GM23248 (cell line): ENCODE measurements at regions not wholly inside any gene's neighbourhood (a gene's known extent, or its start where the extent isn't known, plus 50 kb on each side); places are given as distances from the start of the nearest gene placed in this dataset.

Experiments used
- EZH2 ChIP-seq: fragments of 200-600 bp; sonication (generic); IDR thresholded peaks from 2 replicates; pipeline ENCODE4 v1.6.1; 2018; ENCODE audit warnings: antibody characterized with exemption, mild to moderate bottlenecking; ENCODE audit not compliant: insufficient read depth, poor library complexity, severe bottlenecking
- EZH2phosphoT487 ChIP-seq: fragments of 200-600 bp; sonication (generic); IDR thresholded peaks from 2 replicates; pipeline ENCODE4 v1.6.1; 2018; ENCODE audit warnings: antibody characterized with exemption, moderate library complexity, mild to moderate bottlenecking, low read depth; ENCODE audit not compliant: insufficient read depth

GRCh38 chr4:187184508-187184907, 460.9 kb upstream of the FAT1 start:
- TF ChIP-seq EZH2phosphoT487 = no peak
- no peak for TF ChIP-seq EZH2
